DMS114 treated with DMSO at 0.1 percent for 48 hours (cell line): ENCODE measurements at regions not wholly inside any gene's neighbourhood (a gene's known extent, or its start where the extent isn't known, plus 50 kb on each side); places are given as distances from the start of the nearest gene placed in this dataset.
"Not testable (repeated sequence)": the region's sequence is repeated elsewhere in the genome, so short reads cannot be mapped to it uniquely, and the experiment has no call there.

Experiments
- DNase-seq: peaks from one replicate; lab custom pipeline; 2025; ENCODE audit not compliant: unreplicated experiment; lab: John Stamatoyannopoulos, UW

DNA sequence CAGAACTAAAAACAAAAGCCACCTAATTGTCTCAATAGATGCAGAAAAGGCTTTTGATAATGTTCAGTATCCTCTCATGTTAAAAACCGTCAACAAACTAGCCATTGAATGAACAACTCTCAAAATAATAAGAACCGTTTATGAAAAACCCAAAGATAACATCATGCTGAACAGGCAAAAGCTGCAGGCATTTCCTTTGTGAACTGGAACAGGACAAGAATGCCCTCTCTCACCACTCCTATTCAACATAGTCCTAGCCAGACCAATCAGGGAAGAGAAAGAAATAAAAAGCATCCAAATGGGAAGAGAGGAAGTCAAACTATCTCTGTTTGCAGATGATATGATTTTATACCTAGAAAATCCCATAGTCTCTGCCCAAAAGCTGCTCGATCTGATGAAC lies 179.6 kb upstream of the EDNRB start:
- no peak for DNase-seq

DNA sequence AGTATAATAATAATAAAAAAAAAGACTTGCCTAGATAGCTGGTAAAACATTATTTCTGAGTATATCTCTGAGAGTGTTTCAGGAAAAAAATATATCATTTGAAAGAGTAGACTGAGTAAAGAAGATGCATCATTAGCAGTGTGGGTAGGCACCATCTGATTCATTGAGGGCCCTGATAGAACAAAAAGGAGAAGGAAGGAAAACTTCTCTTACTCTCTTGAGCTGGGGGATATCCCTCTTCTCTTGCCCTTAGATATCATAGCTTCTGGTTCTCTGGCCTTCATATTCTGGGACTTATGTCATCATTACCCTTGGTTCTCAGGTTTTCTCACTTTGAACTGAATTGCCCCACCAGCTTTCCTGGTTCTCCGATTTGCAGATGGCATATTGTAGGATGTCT lies 177.6 kb upstream of the EDNRB start:
- DNase-seq, result no peak

DNA sequence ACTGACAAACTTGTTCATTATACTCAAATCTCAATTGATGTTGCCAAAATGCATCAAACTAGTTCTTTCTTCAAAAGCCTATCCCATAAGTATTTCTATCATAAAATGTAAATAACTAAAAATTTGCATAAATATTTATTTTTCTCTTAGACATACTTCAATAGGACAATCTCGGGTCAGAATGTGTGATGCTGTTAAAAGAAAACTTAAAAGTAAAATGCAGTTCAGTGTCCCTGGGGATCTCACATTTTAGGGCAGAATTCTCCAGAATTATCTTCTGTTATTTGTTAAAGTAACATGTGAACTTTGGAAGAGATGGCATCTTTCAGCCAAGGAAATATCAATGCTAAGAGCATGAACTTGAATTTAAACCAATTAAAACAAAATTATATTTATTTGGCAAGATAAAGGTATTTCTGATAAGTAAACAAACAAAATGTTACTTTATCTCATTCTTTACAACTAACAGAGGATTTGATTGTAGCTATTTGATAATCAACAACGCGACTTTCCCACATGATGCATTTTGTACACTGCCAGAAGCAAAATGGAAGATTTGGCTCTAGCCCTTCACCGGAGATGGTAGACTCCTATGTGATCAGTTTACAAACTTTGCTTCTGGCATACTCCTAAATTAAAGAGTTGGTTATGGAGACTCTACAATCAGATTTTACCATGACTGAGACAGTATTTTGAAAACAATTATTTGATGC lies 169.5 kb upstream of the EDNRB start:
- no peak for DNase-seq

DNA sequence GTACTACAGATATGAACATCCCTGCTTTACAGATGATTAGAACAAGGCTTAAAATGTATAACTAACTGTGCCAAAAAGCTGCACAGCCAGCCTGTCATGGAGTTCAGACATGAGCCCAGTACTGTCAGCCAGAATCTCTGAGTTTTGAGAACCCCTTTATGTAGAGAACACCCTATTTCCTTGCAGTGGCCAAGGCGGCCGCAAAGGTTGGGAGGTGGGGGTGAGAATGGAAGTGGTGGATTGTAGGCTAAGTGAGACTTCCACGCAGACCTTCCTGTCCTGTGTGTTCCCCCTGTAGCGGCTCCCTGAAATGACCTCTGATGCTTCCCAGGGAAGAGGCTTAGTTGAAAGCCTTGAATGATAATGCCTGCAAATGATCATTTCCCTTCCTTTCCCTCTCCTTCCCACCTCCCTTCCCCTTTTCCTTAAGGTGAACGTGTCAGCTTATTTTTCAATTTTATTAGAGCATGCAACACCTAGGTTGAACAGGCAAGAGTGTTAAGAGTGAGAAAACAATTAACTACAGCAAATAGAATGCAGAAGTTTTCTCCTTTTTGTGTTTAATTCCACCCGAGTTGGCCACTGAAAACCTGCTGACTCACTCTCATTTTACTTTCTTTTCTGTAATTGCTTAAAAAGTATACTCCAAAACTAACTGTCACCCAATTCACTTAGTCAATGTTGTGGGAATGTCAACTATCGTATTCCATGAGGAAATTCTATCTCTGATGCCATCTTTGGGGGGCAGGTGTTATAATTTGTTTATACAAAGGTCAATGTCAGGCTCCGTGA lies 167.0 kb upstream of the EDNRB start:
- DNase-seq, result no peak

DNA sequence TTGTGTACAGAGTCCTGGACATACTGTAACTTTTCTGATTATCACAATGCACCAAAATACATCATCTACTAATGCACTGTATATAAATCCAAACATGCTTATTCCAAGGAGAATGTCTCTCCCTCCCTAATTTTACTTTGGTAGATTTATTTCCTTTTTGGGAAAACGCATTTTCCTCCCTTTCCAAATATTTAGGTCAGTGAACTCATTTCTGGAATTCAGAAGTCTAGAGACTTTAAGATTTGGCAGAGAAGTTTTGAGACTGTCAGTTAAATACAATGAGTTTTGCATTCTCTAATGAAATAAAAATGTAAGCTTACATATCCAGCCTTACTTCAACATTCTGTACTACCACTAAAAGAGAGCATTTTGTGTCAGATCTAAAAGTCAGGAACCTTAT lies 165.8 kb upstream of the EDNRB start:
- DNase-seq, result no peak

DNA sequence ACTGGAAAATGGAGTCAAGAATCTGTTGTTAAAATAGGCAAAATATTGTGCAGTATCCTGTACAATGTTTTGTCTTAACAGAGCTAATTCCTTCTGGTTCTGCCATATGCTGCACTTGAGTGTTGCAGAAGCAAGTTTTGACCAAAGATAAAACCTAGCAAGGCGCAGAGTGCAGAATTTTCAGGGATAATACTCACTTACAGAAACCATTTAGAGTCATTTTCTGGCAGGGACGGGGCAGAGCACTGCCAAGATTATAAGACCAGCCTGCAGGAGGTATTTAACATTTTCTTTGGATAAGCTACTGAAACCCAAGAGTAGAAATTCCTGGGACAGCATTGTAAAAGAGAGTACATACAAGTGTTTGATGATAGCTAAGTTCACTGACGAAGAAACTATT lies 159.5 kb upstream of the EDNRB start:
- DNase-seq, result no peak

DNA sequence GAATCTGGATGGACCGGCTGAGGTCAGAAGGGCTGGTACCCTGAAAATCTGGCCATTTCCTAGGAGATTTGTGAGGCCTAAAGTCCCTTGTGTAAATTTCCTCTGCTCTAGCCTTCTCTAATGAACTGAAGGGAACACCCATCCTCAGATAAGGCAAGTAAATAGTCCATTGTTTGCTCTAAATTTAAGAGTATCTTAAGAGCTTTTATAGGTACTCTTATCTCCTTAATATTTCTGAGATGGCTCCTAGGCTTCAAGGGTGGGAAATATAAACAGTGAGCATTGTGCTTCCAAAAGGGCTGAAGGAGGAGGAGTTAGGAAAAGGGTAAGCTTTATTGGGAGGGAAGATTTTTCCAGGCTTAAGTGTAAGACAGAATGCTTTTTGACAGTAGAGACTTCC lies 148.7 kb upstream of the EDNRB start:
- DNase-seq, result no peak

DNA sequence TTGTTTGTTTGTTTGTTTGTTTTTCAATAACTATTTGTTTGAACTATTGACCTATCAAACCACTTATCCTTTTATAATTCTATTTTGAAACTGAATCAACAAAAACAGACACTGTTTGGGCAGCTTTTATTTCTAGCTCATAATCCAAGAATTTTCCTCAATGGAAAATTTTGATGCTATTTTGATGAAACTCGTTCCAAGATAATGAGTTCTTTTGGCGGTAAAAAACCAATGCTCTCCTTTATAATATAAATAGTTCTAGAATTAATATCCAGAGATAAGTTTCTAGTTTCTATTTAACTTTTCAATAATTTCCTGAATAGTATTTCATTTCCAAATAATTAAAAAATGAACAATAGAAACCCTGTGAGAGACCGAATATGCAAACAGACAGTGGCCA lies 146.5 kb upstream of the EDNRB start:
- DNase-seq, result no peak

DNA sequence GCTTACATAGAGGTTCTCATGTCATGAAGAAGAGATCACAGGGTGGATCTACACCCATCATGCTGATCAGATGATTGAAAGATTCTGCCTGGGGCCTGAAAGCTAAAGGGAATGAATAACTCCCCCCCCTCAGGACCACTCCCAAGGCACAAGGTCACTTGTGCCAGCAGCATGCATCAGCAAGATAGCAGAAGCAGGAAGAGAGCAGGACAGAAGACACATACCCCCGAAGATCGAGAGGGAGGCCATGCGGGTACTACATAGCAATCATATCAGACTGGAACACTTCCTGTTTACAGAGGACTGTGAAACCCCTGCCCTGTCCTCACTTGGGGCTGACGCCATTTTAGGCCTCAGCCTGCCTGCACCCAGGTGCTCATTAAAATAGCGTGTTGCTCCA lies 143.2 kb upstream of the EDNRB start:
- no peak for DNase-seq

DNA sequence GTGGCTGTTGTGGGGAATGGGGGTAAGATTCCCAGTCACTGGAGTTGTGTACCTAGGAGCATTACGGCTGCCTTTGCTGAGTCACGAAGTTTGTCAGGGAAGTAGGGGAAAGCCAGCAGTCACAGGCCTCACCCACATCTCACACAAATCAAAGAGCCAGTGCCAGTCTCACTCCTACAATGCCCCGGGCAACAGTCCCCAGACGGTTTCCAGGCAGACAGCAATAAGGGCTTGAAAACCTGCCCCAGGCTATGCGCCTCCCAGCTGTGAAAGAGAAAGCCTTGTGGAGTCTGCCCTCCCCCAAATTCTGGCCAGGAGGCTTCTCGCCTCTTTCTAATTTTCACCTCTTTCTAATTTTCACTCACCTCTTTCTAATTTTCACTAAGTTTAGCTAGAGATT lies 142.3 kb upstream of the EDNRB start:
- DNase-seq, result no peak

DNA sequence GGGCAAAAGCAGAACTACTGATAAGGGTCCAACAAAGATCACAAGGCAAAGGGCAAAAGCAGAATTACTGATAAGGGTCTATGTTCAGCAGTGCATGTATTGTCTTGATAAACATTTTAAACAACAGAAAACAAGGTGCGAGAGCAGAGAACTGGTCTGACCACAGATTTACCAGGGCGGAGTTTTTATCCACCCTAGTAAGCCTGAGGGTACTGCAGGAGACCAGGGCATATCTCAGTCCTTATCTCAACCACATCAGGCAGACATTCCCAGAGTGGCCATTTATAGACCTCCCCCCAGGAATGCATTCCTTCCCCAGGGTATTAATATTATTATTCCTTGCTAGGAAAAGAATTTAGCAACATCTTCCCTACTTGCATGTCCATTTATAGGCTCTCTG lies 138.2 kb upstream of the EDNRB start:
- not testable (repeated sequence) for DNase-seq

DNA sequence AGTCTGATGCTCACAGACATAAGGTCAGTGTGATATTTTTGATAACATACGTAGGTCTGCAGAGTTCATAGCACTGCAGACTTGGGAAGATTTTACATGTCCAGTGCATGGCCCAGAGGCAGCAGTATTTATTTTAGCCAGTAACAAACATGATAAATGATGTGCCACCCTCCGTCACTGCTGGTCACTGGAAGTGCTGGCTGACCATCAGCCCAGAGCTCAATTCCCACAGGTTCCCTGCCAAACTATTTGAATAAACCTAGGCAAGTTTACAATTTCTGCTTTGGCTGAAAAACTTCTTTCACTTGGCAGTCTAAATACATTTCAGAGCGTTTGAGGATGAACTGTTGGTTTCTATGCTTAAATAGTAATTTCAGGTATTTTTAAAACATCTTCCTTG lies 135.5 kb upstream of the EDNRB start:
- DNase-seq, result no peak

DNA sequence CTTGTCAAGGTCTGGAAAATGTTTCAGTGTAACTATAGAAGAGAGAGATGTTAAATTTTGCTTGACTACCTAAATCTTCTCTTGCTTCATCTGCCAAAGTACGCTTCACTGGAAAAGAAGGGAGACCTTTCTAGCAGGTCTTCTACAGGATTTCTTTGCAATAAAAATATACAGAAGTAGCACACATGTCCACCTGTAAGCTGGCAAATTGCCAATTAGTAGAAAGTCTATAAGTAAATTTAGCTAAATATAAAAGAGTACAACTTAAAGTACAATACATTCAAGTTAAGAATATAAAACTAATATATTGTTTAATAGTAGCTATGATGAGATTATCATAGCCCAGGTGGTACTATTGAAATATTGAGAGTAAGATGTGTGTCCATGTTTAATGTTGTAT lies 128.5 kb upstream of the EDNRB start:
- no peak for DNase-seq

DNA sequence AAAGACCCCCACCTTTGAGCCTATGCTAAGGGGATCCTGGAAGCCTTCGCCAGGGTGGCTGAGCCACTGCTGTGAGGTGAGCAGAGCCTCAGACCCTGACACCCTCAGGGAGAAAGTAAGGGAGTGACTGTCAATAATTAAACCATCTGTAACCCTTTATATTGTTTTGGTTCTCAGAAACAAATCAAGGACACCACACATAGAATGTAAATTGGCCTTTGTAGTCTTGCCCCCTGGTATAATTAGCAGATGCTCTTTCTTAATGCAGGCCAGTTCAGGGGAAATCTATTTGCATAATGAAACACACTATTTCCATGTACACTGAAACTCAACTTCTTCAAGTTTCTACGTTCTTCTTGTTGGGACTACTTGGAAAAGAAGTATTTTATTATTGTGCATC lies 127.7 kb upstream of the EDNRB start:
- no peak for DNase-seq

DNA sequence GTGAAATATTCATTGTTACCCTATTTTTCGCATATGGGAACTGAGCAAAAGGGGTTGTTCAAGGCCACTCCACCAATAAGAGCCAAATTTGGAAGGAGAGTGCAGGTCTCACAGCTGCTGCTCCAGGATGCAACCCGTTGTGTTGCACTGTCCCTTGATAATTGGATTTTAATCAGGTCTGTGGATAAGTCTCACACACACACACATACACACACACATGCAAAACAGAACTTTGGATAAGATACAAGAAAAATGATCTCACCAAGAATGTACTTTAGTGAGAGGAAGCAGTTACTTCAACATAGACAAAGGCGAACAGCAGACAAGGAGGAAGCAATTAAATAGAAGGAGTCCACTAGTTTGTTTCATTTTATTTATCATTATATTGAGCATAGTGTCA lies 127.3 kb upstream of the EDNRB start:
- DNase-seq, result no peak

DNA sequence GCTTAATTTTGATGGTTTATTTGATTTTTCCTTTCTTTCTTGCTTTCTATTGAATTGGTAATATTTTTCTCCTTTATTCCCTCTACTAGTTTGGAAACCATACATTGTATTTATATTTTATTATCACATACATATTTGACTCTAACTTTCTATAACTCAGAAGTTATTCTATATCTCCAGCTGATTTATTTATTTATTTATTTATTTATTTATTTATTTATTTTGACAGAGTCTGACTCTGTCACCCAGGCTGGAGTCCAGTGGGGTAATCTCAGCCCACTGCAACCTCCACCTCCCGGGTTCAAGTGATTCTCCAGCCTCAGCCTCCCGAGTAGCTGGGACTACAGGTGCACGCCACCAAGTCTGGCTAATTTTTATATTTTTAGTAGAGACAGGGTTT lies 122.7 kb upstream of the EDNRB start:
- DNase-seq, result not testable (repeated sequence)

DNA sequence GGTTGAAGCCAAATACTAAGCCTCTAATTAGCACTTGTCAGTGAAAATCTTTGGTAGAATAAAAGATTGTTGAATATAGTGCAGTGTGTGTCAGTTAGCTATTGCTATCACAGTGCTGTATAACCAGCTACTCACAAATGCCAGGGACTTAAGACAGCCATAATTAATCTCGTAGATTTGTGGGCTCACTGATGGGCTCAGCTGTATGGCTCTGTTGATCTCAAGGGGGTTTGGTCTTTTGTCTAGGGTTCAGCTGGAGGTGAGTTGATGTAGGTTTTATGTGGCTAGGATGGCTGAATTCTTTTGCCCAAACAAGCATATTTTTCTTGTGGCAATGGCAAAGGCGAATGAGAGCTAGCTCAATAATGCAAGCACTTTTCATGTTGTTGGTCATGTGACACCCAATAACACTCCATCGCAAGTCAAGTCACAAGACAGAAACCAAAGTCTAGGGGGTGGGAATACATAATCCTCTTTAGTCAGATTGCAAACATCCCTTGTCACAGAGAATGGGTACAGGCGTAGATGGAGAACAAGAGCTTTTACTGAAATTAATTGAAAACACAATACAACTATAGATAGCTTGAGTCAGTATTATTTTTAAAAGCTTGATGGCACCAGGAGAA lies 121.7 kb upstream of the EDNRB start:
- no peak for DNase-seq

DNA sequence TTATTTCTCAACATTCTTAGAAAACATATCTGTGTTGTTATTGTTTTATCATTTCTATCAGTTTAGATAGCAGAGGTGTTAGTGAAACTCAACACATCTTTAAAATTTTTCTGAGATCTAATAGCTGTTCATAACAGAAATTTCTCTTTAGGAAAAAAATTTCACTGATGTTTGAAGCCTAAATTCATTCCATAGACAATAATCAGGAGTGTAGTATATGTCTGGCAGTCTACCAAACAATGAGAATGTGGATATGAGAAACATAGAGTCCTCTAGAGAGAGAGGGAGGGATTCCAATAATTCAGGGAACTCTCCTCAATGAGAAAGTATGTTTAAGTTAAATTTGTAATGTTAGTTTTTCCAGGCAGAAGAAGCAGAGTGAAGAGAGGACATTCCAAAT lies 118.2 kb upstream of the EDNRB start:
- DNase-seq, result no peak

DNA sequence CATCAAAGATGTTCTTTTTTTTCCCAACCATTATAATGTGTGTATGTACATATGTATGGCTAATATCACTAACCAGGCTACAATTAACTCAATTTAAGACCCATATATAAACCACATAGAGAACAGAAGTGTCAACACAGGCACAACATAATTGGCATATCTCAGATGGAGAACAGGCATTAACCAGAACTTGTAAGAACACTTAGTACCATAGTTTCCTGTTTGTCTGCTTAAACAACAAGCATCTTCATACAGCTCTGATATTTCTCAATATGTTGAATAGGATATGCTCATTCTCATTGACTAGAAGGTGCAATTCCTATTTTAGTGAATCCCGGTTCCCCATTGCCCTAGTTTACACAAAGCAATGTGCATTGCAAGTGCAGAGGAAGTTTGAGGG lies 116.9 kb upstream of the EDNRB start:
- no peak for DNase-seq

DNA sequence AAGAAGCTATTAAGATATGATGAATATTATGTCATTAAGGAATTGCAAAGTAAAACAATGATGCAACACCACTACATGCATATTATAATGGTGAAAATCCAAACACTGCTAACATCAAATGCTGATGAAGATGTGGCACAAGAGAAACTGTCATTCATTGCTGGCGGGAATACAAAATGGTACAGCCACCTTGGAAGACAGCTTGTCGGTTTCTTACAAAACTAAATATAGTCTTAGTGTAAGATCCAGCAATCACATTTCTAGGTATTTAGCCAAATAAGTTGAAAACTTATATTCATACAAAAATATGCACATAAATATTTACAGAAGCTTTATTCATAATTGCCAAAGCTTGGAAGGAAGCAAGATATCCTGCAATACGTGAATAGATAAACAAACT lies 114.9 kb upstream of the EDNRB start:
- no peak for DNase-seq

DNA sequence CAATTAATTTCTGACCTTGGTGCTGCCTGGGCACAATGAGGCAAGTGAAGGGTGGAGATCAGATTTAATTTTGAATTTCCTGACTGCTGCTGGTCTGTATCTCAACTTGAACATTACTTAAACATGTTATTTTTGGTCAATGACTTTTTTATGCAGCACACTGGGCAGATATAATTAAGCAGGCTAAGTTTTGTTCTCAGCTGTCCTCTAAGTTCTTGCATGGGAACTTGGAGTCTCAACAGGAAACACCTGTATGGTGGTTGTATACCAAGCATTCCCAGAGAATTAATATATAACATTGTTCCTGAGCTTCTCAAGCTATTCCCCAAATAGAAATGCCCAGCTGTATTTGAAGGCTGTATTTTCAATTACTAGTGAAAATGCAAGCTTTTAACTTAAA lies 113.5 kb upstream of the EDNRB start:
- DNase-seq, result no peak

DNA sequence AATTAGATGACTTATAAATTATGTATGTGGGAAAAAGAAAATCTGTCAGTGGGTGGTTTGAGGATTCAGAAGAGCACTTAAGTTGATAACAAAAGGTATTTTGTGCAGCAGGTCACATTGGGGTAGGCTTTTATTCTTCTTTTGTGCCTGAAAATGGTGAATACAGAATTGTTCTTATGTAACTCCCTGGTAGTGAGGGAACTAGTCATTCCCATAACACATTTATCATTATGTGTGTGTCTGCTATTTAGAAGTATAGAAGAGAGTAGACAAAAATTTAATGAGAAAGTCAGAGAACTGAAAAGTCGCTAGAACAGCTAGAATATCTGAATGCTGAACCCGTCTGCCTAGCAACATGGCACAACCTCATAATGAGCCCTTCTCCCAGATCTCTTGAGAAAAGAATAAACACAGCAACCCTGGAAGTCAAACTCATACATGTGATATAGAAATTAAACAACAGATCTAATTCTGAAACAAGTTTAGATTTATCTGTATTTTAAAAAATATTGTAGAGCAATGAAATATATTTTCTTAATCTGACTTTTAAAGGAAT lies 111.8 kb upstream of the EDNRB start:
- no peak for DNase-seq
